Stomach (tissue), 4 donors: ENCODE measurements at regions not wholly inside any gene's neighbourhood (a gene's known extent, or its start where the extent isn't known, plus 50 kb on each side); places are given as distances from the start of the nearest gene placed in this dataset.

Source experiments
- CTCF ChIP-seq, 7 experiments: fragments of 450-650 bp in 4 of 7; fragments of 200-600 bp in 3 of 7; sonication (generic) in 3 of 7; IDR thresholded peaks; one replicate each; pipeline ENCODE4 v1.5.1; 2016 to 2019; ENCODE audit warnings: antibody characterized with exemption in 7 of 7, control low read depth in 2 of 7, mild to moderate bottlenecking in 1 of 7
- POLR2A ChIP-seq, 4 donors: fragments of 450-650 bp; IDR thresholded peaks; one replicate each; pipeline ENCODE4 v1.6.1; 2016; ENCODE audit warnings: antibody characterized with exemption in 4 of 4, control low read depth in 2 of 4, mild to moderate bottlenecking in 1 of 4, moderate library complexity in 1 of 4
- POLR2AphosphoS5 ChIP-seq, 3 donors: sonication (generic); formaldehyde crosslinking; IDR thresholded peaks; one replicate each; pipeline ENCODE4 v1.6.1; 2016; ENCODE audit warnings: antibody characterized with exemption in 3 of 3

GRCh38 chr3:164179110-164179774, 899.1 kb downstream of the SI start:
- TF ChIP-seq CTCF (IDR thresholded peaks at IDR 0.05): no peak
- TF ChIP-seq POLR2AphosphoS5 (IDR thresholded peaks at IDR 0.05): no peak
- no peak for TF ChIP-seq POLR2A (IDR thresholded peaks at IDR 0.05)
